GM23338 (cell line): ENCODE measurements at regions not wholly inside any gene's neighbourhood (a gene's known extent, or its start where the extent isn't known, plus 50 kb on each side); places are given as distances from the start of the nearest gene placed in this dataset.

Experiments
- ATAC-seq: fragments of 200-7000 bp; cut with Tn5 transposase; 3 replicates; pipeline ENCODE4 v1.9.1; 2020
- DNase-seq: peaks from one replicate; pipeline ENCODE4 v3.0.0-alpha.2; 2015; ENCODE audit warnings: low spot score
- H2AFZ ChIP-seq: fragments of 200-600 bp; sonication (generic); 2 replicates; pipeline ENCODE4 v1.8.0; 2016; ENCODE audit warnings: antibody characterized with exemption, mild to moderate bottlenecking, moderate library complexity
- H3F3A ChIP-seq: fragments of 200-600 bp; sonication (generic); replicated peaks from 2 replicates; pipeline ENCODE4 v1.8.0; 2017; ENCODE audit warnings: antibody characterized with exemption, mixed run types, low read depth
- H3K27ac ChIP-seq: fragments of 200-600 bp; sonication (generic); 2 replicates; pipeline ENCODE4 v1.6.1; 2016; ENCODE audit warnings: low read depth
- H3K27me3 ChIP-seq: fragments of 200-600 bp; sonication (generic); 2 replicates; pipeline ENCODE4 v1.8.0; 2016; ENCODE audit warnings: mild to moderate bottlenecking, mixed run types, moderate library complexity; ENCODE audit not compliant: insufficient read depth
- H3K36me3 ChIP-seq: fragments of 200-600 bp; sonication (generic); 2 replicates; pipeline ENCODE4 v1.8.0; 2016; ENCODE audit warnings: mild to moderate bottlenecking; ENCODE audit not compliant: insufficient read depth
- H3K4me1 ChIP-seq: fragments of 200-600 bp; sonication (generic); 2 replicates; pipeline ENCODE4 v1.8.0; 2016; ENCODE audit warnings: mild to moderate bottlenecking, moderate library complexity; ENCODE audit not compliant: insufficient read depth
- H3K4me2 ChIP-seq: fragments of 200-600 bp; sonication (generic); 2 replicates; pipeline ENCODE4 v1.7.1; 2017; ENCODE audit warnings: mixed run types
- H3K4me3 ChIP-seq: fragments of 200-600 bp; sonication (generic); 2 replicates; pipeline ENCODE4 v1.6.1; 2016; ENCODE audit warnings: mixed run types
- H3K79me2 ChIP-seq: fragments of 200-600 bp; sonication (generic); replicated peaks from 2 replicates; pipeline ENCODE4 v1.8.0; 2017; ENCODE audit warnings: mild to moderate bottlenecking; ENCODE audit not compliant: insufficient read depth
- H3K9me2 ChIP-seq: fragments of 200-600 bp; sonication (generic); 2 replicates; pipeline ENCODE4 v1.8.0; 2017; ENCODE audit not compliant: insufficient read depth
- H4K20me1 ChIP-seq: fragments of 200-600 bp; sonication (generic); replicated peaks from 2 replicates; pipeline ENCODE4 v1.8.0; 2017; ENCODE audit warnings: mild to moderate bottlenecking; ENCODE audit not compliant: insufficient read depth
- H3K27ac Mint-ChIP-seq: 2 replicates; pipeline ENCODE4 v1.8.0; 2020; ENCODE audit warnings: inconsistent platforms, mild to moderate bottlenecking, moderate library complexity, mixed read lengths
- H3K27me3 Mint-ChIP-seq: 3 replicates; pipeline ENCODE4 v1.8.0; 2022; ENCODE audit warnings: low read depth, mild to moderate bottlenecking, moderate library complexity, mixed read lengths, inconsistent platforms; ENCODE audit not compliant: insufficient read depth, poor library complexity
- H3K36me3 Mint-ChIP-seq: 3 replicates; pipeline ENCODE4 v1.8.0; 2021; ENCODE audit warnings: low read depth, mild to moderate bottlenecking, inconsistent platforms, moderate library complexity, mixed read lengths
- H3K4me1 Mint-ChIP-seq: 3 replicates; pipeline ENCODE4 v1.8.0; 2020; ENCODE audit warnings: mild to moderate bottlenecking, inconsistent platforms, mixed read lengths
- H3K4me3 Mint-ChIP-seq: 3 replicates; pipeline ENCODE4 v1.8.0; 2021; ENCODE audit warnings: moderate library complexity, mild to moderate bottlenecking, inconsistent platforms, mixed read lengths
- H3K9me3 Mint-ChIP-seq: 3 replicates; pipeline ENCODE4 v1.8.0; 2020; ENCODE audit warnings: moderate library complexity, mild to moderate bottlenecking, inconsistent platforms, mixed read lengths
- CREB1 ChIP-seq: fragments of 250-450 bp; sonication (Bioruptor Pico); IDR thresholded peaks from 2 replicates; pipeline ENCODE4 v1.5.0; 2020; ENCODE audit warnings: low read depth, mild to moderate bottlenecking, moderate library complexity
- EZH2phosphoT487 ChIP-seq: fragments of 200-600 bp; sonication (generic); IDR thresholded peaks from one replicate; pipeline ENCODE4 v1.8.1; 2018; ENCODE audit warnings: antibody characterized with exemption; ENCODE audit not compliant: unreplicated experiment
- JUNB ChIP-seq: IDR thresholded peaks from one replicate; pipeline ENCODE4 v1.6.1; 2016; ENCODE audit warnings: antibody characterized with exemption; ENCODE audit not compliant: unreplicated experiment
- NANOG ChIP-seq: IDR thresholded peaks from 2 replicates; pipeline ENCODE4 v1.6.1; 2016; ENCODE audit warnings: antibody characterized with exemption, borderline replicate concordance
- POLR2AphosphoS5 ChIP-seq: IDR thresholded peaks from 2 replicates; pipeline ENCODE4 v1.6.1; 2016; ENCODE audit warnings: antibody characterized with exemption, low read depth
- STAT1 ChIP-seq: IDR thresholded peaks from one replicate; pipeline ENCODE4 v1.6.1; 2016; ENCODE audit warnings: antibody characterized with exemption; ENCODE audit not compliant: unreplicated experiment
- ZNF114 ChIP-seq: fragments of 250-450 bp; sonication (Bioruptor Pico); IDR thresholded peaks from 2 replicates; pipeline ENCODE4 v1.5.0; 2020; ENCODE audit warnings: mild to moderate bottlenecking, moderate library complexity
- TF ChIP-seq, protein P1 (sequence below): IDR thresholded peaks from 2 replicates; pipeline ENCODE4 v1.6.1; 2016; ENCODE audit warnings: antibody characterized with exemption
- TF ChIP-seq, protein P2 (sequence below): fragments of 250-450 bp; sonication (Bioruptor Pico); IDR thresholded peaks from 2 replicates; pipeline ENCODE4 v1.5.0; 2020; ENCODE audit warnings: mild to moderate bottlenecking, moderate library complexity
- TF ChIP-seq, protein P3 (sequence below): IDR thresholded peaks from one replicate; pipeline ENCODE4 v1.6.1; 2018; ENCODE audit warnings: antibody characterized with exemption; ENCODE audit not compliant: unreplicated experiment
- TF ChIP-seq, protein P4 (sequence below), 2 experiments: fragments of 200-600 bp in 1 of 2; sonication (generic) in 1 of 2; conservative IDR thresholded peaks; 2 replicates each; pipeline versions ENCODE4 v1.5.1 to v1.6.1; 2016 to 2017; ENCODE audit warnings: antibody characterized with exemption in 2 of 2, low read depth in 2 of 2, mild to moderate bottlenecking in 2 of 2, moderate library complexity in 1 of 2

DNA sequence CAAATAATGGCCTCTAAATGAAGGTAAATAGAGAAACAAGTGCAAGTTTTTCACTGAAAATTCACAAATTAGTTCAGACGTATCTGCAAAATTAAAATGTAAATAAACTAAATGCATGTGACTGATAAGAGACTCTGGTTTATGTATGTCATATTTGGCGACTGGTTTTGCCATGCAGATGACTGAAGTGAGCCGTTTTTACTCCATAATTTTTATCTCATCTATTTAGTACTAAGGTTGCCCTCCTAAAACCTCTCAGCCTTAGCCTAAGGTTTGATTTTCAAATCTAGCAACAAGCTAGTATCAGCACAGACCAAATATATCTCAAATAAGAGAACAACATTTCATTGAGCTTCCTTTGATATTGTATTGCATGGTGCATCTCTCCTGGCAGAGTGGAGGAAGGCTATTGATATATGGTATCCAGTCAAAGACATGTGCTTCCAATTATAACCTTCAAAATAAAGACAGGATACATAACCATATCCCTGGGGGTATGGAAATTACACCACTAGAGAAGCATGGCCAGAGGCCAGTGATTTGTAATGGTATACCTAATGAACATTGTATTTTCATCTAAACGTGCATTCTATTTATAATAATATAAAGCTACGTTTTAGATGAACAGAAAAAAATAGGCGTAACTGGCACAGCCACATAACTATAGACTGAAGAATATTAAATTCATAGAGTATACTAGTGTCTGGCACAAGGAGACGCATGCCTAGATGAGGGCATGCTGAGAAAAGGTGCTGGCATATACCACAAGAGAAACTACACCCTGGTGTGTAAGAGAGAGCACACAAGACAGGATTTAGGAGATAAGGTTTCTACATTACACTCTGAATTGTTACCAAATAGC lies 392.6 kb upstream of the INTU start:
- Histone ChIP-seq H3K4me3 (no peak overlapping the region), H3K79me2 (no peaks in the 10 kb centered on the region), H2AFZ (no peak overlapping the region), H3K27me3 (no peaks in the 10 kb centered on the region), H3K4me1 (no peaks in the 10 kb centered on the region), H3K27ac (no peak overlapping the region), H4K20me1 (no peaks in the 10 kb centered on the region), H3K4me2 (no peak overlapping the region), H3F3A (no peaks in the 10 kb centered on the region), H3K36me3 (no peaks in the 10 kb centered on the region), H3K9me2 (peaks cover 16% of the 10 kb centered on the region)
- Mint-ChIP-seq H3K27me3 (peaks cover 2% of the 10 kb centered on the region), H3K36me3 (no peaks in the 10 kb centered on the region), H3K27ac (no peak overlapping the region), H3K4me3 (no peak overlapping the region), H3K9me3 (no peaks in the 10 kb centered on the region; the same call in 2 of the 3 replicates), H3K4me1 (no peaks in the 10 kb centered on the region)
- TF ChIP-seq EZH2phosphoT487: no peak
- TF ChIP-seq, protein P1, sequence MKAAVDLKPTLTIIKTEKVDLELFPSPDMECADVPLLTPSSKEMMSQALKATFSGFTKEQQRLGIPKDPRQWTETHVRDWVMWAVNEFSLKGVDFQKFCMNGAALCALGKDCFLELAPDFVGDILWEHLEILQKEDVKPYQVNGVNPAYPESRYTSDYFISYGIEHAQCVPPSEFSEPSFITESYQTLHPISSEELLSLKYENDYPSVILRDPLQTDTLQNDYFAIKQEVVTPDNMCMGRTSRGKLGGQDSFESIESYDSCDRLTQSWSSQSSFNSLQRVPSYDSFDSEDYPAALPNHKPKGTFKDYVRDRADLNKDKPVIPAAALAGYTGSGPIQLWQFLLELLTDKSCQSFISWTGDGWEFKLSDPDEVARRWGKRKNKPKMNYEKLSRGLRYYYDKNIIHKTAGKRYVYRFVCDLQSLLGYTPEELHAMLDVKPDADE: no peak
- TF ChIP-seq, protein P2, sequence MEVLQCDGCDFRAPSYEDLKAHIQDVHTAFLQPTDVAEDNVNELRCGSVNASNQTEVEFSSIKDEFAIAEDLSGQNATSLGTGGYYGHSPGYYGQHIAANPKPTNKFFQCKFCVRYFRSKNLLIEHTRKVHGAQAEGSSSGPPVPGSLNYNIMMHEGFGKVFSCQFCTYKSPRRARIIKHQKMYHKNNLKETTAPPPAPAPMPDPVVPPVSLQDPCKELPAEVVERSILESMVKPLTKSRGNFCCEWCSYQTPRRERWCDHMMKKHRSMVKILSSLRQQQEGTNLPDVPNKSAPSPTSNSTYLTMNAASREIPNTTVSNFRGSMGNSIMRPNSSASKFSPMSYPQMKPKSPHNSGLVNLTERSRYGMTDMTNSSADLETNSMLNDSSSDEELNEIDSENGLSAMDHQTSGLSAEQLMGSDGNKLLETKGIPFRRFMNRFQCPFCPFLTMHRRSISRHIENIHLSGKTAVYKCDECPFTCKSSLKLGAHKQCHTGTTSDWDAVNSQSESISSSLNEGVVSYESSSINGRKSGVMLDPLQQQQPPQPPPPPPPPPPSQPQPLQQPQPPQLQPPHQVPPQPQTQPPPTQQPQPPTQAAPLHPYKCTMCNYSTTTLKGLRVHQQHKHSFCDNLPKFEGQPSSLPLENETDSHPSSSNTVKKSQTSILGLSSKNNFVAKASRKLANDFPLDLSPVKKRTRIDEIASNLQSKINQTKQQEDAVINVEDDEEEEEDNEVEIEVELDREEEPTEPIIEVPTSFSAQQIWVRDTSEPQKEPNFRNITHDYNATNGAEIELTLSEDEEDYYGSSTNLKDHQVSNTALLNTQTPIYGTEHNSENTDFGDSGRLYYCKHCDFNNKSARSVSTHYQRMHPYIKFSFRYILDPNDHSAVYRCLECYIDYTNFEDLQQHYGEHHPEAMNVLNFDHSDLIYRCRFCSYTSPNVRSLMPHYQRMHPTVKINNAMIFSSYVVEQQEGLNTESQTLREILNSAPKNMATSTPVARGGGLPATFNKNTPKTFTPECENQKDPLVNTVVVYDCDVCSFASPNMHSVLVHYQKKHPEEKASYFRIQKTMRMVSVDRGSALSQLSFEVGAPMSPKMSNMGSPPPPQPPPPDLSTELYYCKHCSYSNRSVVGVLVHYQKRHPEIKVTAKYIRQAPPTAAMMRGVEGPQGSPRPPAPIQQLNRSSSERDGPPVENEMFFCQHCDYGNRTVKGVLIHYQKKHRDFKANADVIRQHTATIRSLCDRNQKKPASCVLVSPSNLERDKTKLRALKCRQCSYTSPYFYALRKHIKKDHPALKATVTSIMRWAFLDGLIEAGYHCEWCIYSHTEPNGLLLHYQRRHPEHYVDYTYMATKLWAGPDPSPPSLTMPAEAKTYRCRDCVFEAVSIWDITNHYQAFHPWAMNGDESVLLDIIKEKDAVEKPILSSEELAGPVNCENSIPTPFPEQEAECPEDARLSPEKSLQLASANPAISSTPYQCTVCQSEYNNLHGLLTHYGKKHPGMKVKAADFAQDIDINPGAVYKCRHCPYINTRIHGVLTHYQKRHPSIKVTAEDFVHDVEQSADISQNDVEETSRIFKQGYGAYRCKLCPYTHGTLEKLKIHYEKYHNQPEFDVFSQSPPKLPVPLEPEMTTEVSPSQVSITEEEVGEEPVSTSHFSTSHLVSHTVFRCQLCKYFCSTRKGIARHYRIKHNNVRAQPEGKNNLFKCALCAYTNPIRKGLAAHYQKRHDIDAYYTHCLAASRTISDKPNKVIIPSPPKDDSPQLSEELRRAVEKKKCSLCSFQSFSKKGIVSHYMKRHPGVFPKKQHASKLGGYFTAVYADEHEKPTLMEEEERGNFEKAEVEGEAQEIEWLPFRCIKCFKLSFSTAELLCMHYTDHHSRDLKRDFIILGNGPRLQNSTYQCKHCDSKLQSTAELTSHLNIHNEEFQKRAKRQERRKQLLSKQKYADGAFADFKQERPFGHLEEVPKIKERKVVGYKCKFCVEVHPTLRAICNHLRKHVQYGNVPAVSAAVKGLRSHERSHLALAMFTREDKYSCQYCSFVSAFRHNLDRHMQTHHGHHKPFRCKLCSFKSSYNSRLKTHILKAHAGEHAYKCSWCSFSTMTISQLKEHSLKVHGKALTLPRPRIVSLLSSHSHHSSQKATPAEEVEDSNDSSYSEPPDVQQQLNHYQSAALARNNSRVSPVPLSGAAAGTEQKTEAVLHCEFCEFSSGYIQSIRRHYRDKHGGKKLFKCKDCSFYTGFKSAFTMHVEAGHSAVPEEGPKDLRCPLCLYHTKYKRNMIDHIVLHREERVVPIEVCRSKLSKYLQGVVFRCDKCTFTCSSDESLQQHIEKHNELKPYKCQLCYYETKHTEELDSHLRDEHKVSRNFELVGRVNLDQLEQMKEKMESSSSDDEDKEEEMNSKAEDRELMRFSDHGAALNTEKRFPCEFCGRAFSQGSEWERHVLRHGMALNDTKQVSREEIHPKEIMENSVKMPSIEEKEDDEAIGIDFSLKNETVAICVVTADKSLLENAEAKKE (CRISPR knock-in tag): no peak
- TF ChIP-seq STAT1: no peak
- no peak for TF ChIP-seq JUNB
- TF ChIP-seq, protein P3, sequence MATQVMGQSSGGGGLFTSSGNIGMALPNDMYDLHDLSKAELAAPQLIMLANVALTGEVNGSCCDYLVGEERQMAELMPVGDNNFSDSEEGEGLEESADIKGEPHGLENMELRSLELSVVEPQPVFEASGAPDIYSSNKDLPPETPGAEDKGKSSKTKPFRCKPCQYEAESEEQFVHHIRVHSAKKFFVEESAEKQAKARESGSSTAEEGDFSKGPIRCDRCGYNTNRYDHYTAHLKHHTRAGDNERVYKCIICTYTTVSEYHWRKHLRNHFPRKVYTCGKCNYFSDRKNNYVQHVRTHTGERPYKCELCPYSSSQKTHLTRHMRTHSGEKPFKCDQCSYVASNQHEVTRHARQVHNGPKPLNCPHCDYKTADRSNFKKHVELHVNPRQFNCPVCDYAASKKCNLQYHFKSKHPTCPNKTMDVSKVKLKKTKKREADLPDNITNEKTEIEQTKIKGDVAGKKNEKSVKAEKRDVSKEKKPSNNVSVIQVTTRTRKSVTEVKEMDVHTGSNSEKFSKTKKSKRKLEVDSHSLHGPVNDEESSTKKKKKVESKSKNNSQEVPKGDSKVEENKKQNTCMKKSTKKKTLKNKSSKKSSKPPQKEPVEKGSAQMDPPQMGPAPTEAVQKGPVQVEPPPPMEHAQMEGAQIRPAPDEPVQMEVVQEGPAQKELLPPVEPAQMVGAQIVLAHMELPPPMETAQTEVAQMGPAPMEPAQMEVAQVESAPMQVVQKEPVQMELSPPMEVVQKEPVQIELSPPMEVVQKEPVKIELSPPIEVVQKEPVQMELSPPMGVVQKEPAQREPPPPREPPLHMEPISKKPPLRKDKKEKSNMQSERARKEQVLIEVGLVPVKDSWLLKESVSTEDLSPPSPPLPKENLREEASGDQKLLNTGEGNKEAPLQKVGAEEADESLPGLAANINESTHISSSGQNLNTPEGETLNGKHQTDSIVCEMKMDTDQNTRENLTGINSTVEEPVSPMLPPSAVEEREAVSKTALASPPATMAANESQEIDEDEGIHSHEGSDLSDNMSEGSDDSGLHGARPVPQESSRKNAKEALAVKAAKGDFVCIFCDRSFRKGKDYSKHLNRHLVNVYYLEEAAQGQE: no peak
- TF ChIP-seq NANOG: no peak
- TF ChIP-seq CREB1: no peak
- no peak for TF ChIP-seq ZNF114 (CRISPR knock-in tag)
- no peak for TF ChIP-seq POLR2AphosphoS5
- TF ChIP-seq, protein P4, sequence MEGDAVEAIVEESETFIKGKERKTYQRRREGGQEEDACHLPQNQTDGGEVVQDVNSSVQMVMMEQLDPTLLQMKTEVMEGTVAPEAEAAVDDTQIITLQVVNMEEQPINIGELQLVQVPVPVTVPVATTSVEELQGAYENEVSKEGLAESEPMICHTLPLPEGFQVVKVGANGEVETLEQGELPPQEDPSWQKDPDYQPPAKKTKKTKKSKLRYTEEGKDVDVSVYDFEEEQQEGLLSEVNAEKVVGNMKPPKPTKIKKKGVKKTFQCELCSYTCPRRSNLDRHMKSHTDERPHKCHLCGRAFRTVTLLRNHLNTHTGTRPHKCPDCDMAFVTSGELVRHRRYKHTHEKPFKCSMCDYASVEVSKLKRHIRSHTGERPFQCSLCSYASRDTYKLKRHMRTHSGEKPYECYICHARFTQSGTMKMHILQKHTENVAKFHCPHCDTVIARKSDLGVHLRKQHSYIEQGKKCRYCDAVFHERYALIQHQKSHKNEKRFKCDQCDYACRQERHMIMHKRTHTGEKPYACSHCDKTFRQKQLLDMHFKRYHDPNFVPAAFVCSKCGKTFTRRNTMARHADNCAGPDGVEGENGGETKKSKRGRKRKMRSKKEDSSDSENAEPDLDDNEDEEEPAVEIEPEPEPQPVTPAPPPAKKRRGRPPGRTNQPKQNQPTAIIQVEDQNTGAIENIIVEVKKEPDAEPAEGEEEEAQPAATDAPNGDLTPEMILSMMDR (conservative IDR thresholded peaks at IDR 0.05; ENCODE audit: low read depth in 2 of 2): no peak
- ATAC-seq: no peak
- DNase-seq: no peak
